CD4-positive, alpha-beta memory T cell (primary cell): ENCODE measurements at regions not wholly inside any gene's neighbourhood (a gene's known extent, or its start where the extent isn't known, plus 50 kb on each side); places are given as distances from the start of the nearest gene placed in this dataset.

Source experiments
- CTCF ChIA-PET: fragments of 350-600 bp; sonication (Branson Sonifier 250); formaldehyde crosslinking; loops from one replicate; lab custom pipeline; 2021; ENCODE audit warnings: inconsistent platforms; ENCODE audit not compliant: partially characterized antibody; lab: Charles Lee
- POLR2A ChIA-PET: fragments of 350-600 bp; sonication (Branson Sonifier 250); formaldehyde crosslinking; loops from one replicate; lab custom pipeline; 2021; ENCODE audit not compliant: partially characterized antibody; lab: Charles Lee
- DNase-seq, 5 donors: peaks; one replicate each; pipeline versions ENCODE4 v3.0.0 to v3.0.0-alpha.2; 2020 to 2022; ENCODE audit warnings: mixed read lengths in 1 of 5
- H3K27ac ChIP-seq: one replicate; pipeline ENCODE4 v1.7.0; 2013; ENCODE audit warnings: low read depth, low read length
- H3K27me3 ChIP-seq: 2 replicates; pipeline ENCODE4 v1.7.0; 2013; ENCODE audit warnings: mild to moderate bottlenecking, low read length, moderate library complexity; ENCODE audit not compliant: insufficient read depth
- H3K36me3 ChIP-seq: 2 replicates; pipeline ENCODE4 v1.7.0; 2013; ENCODE audit warnings: mild to moderate bottlenecking, low read length, moderate library complexity; ENCODE audit not compliant: insufficient read depth
- H3K4me1 ChIP-seq: 2 replicates; pipeline ENCODE4 v1.7.0; 2013; ENCODE audit warnings: mild to moderate bottlenecking, low read length, moderate library complexity; ENCODE audit not compliant: insufficient read depth
- H3K4me3 ChIP-seq, 2 donors: one replicate each; pipeline ENCODE4 v1.7.0; 2013; ENCODE audit warnings: low read length in 2 of 2, mild to moderate bottlenecking in 1 of 2
- H3K9me3 ChIP-seq, 2 donors: one replicate each; pipeline ENCODE4 v1.7.0; 2013; ENCODE audit warnings: low read length in 2 of 2, control low read depth in 1 of 2; ENCODE audit not compliant: control insufficient read depth in 1 of 2
- H3K27ac Mint-ChIP-seq, 7 donors: one replicate each; pipeline ENCODE4 v1.8.0; 2020 to 2021; ENCODE audit warnings: mixed read lengths in 7 of 7, mild to moderate bottlenecking in 6 of 7, inconsistent platforms in 3 of 7, moderate library complexity in 3 of 7
- H3K27me3 Mint-ChIP-seq, 2 donors: one replicate each; pipeline ENCODE4 v1.8.0; 2020 to 2021; ENCODE audit warnings: mixed read lengths in 2 of 2
- H3K36me3 Mint-ChIP-seq, 2 donors: one replicate each; pipeline ENCODE4 v1.8.0; 2020 to 2021; ENCODE audit warnings: mixed read lengths in 2 of 2, inconsistent platforms in 1 of 2, mild to moderate bottlenecking in 1 of 2
- H3K4me1 Mint-ChIP-seq, 4 donors: one replicate each; pipeline ENCODE4 v1.8.0; 2020 to 2021; ENCODE audit warnings: mixed read lengths in 4 of 4, mild to moderate bottlenecking in 1 of 4
- H3K4me3 Mint-ChIP-seq, 8 donors: one replicate each; pipeline ENCODE4 v1.8.0; 2020 to 2021; ENCODE audit warnings: mixed read lengths in 8 of 8, mild to moderate bottlenecking in 7 of 8, moderate library complexity in 6 of 8, inconsistent platforms in 3 of 8
- H3K9me3 Mint-ChIP-seq, 8 donors: one replicate each; pipeline ENCODE4 v1.8.0; 2020 to 2021; ENCODE audit warnings: mixed read lengths in 8 of 8, mild to moderate bottlenecking in 5 of 8, inconsistent platforms in 3 of 8, moderate library complexity in 1 of 8
- intact Hi-C: fragments of 100-400 bp; cut with micrococcal nuclease; formaldehyde crosslinking; loops from one replicate; pipeline ENCODE4 v1.15.1; 2023

DNA sequence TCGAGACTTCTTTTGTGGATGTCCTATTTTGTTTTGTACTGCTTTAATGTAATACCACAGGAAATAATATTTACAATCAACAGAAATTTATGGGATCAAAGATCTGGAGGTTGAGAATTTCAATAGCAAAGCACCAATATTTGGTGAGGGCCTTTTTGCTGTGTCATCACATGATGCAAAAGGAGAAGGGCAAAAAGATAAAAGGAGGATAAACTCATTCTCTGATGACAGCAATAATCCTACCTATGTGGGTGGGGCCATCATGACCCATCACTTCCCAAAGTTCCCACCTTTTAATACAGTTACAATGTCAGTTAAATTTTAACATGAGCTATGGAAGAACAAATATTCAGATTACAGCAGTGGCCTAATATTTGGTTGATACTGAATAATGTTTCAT, 832.9 kb downstream of the OTOL1 start:
- no peaks in the 10 kb centered on the region for H3K36me3 ChIP-seq
- intact Hi-C loops, result no loop called here
- no peak overlapping the region for H3K27ac ChIP-seq
- no peaks in the 10 kb centered on the region for H3K36me3 Mint-ChIP-seq
- no peaks in the 10 kb centered on the region for H3K9me3 ChIP-seq
- H3K4me1 Mint-ChIP-seq, result no peaks in the 10 kb centered on the region
- H3K27me3 Mint-ChIP-seq, result no peaks in the 10 kb centered on the region
- POLR2A ChIA-PET, result no interaction called here
- no peaks in the 10 kb centered on the region for H3K27me3 ChIP-seq
- no peak overlapping the region for H3K27ac Mint-ChIP-seq
- H3K4me3 Mint-ChIP-seq, result no peak overlapping the region
- H3K4me3 ChIP-seq, result no peak overlapping the region
- DNase-seq, result no peak
- H3K4me1 ChIP-seq, result no peaks in the 10 kb centered on the region
- H3K9me3 Mint-ChIP-seq, result peaks cover 0 to 10% (median 6%) of the 10 kb centered on the region in 8 donors
- CTCF ChIA-PET, result no interaction called here

DNA sequence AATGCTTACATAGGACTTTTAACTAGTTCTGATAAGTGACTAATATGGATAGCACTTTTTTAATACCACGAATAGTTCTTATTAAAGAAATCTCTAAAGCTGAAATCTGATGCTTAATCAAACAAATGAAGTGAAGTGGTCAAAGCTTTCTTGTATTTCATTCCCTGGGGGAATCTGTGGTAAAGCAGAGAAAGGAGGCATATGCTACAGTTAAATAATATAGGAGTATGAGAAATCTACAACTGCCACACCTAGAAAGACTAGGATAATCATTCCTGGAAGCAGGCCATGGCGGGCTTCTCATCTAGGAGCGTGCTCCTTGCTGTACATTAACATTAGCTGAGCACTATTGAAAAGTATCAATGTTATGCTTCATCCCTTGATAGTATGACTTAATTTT, 835.7 kb downstream of the OTOL1 start:
- no peaks in the 10 kb centered on the region for H3K4me1 ChIP-seq
- no peak overlapping the region for H3K27ac ChIP-seq
- intact Hi-C loops, result no loop called here
- H3K9me3 ChIP-seq, result no peaks in the 10 kb centered on the region
- no peak overlapping the region for H3K4me3 ChIP-seq
- no peak for DNase-seq
- no peaks in the 10 kb centered on the region for H3K27me3 Mint-ChIP-seq
- H3K36me3 ChIP-seq, result no peaks in the 10 kb centered on the region
- H3K36me3 Mint-ChIP-seq, result no peaks in the 10 kb centered on the region
- no peak overlapping the region for H3K4me3 Mint-ChIP-seq
- peaks cover 2 to 17% (median 5%) of the 10 kb centered on the region in 8 donors for H3K9me3 Mint-ChIP-seq
- H3K4me1 Mint-ChIP-seq, result no peaks in the 10 kb centered on the region
- no peaks in the 10 kb centered on the region for H3K27me3 ChIP-seq
- CTCF ChIA-PET, result no interaction called here
- H3K27ac Mint-ChIP-seq, result no peak overlapping the region
- POLR2A ChIA-PET, result no interaction called here

DNA sequence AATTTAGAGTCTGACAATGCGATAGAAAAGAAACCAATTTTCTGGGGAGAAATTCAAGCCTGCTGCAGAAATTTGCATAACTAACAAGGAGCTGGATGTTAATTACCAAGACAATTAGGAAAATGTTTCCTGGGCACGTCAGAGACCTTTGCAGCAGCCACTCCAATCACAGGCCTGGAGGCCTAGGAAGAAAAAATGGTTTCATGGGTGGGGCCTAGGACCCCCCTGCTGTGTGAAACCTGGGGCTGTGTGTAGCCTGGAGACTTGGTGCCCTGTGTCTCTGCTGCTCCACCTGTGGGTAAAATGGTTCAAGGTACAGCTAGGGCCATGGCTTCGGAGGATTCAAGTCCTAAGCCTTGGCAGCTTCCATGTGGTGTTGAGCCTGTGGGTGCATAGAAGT, 837.9 kb downstream of the OTOL1 start:
- no peak overlapping the region for H3K4me3 Mint-ChIP-seq
- Histone ChIP-seq H3K4me1 (no peaks in the 10 kb centered on the region), H3K27me3 (no peaks in the 10 kb centered on the region), H3K27ac (no peak overlapping the region), H3K9me3 (no peaks in the 10 kb centered on the region), H3K4me3 (no peak overlapping the region), H3K36me3 (no peaks in the 10 kb centered on the region)
- H3K4me1 Mint-ChIP-seq, result no peaks in the 10 kb centered on the region
- intact Hi-C loops, result no loop called here
- DNase-seq, result no peak
- H3K27ac Mint-ChIP-seq, result no peak overlapping the region
- peaks cover 3 to 15% (median 4%) of the 10 kb centered on the region in 8 donors for H3K9me3 Mint-ChIP-seq
- POLR2A ChIA-PET, result no interaction called here
- H3K36me3 Mint-ChIP-seq, result no peaks in the 10 kb centered on the region
- CTCF ChIA-PET, result no interaction called here
- H3K27me3 Mint-ChIP-seq, result no peaks in the 10 kb centered on the region

DNA sequence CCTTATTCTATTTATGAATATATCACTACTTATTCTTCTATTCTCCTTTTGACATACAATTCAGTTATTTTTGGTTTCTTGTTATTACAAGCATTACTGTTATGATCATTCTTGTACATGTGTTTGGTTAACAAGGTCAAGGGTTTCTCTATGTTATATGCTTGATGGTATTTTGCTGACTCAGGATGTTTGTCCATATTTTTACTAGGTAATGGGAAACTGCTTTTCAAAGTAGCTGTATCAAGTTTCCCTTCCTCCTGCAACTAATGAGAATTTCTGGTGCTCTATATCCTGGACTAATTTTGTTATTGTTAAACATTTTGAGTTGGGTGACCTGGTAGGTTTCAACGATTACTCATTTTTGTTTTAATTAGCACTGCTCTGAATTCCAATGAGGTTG, 841.0 kb downstream of the OTOL1 start:
- no peak overlapping the region for H3K4me3 Mint-ChIP-seq
- no peak overlapping the region for H3K4me3 ChIP-seq

DNA sequence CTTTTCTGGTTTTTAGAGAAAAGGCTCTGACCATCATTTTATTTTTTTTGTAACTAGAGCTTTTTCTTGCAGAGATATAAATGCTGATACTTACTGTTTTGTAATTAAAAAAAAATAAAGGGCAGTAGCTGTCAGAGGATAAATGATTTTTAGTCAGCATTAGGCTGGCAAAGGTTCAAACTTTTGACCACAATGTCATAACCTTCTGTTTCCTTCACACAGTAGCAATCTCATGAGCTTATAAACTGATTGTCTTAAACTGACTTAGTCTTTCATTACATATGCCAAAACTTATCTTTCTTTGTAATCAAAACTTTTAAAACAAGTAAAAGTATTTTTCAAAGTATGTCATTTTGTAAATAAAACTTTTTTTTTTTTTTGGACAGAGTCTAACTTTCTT, 841.9 kb downstream of the OTOL1 start:
- Histone ChIP-seq H3K27ac (no peak overlapping the region), H3K4me1 (no peaks in the 10 kb centered on the region), H3K4me3 (no peak overlapping the region), H3K27me3 (no peaks in the 10 kb centered on the region), H3K36me3 (no peaks in the 10 kb centered on the region), H3K9me3 (no peaks in the 10 kb centered on the region)
- H3K36me3 Mint-ChIP-seq, result no peaks in the 10 kb centered on the region
- no peaks in the 10 kb centered on the region for H3K4me1 Mint-ChIP-seq
- ChIA-PET POLR2A (no interaction called here), CTCF (no interaction called here)
- no peak overlapping the region for H3K4me3 Mint-ChIP-seq
- H3K9me3 Mint-ChIP-seq, result peaks cover 0 to 17% (median 6%) of the 10 kb centered on the region in 8 donors
- H3K27ac Mint-ChIP-seq, result no peak overlapping the region
- DNase-seq, result no peak
- intact Hi-C loops, result no loop called here
- no peaks in the 10 kb centered on the region for H3K27me3 Mint-ChIP-seq

More for the DNA sequence above, 841.0 kb downstream of the OTOL1 start:
- Histone ChIP-seq H3K4me1 (no peaks in the 10 kb centered on the region), H3K9me3 (no peaks in the 10 kb centered on the region), H3K36me3 (no peaks in the 10 kb centered on the region), H3K27me3 (no peaks in the 10 kb centered on the region), H3K27ac (no peak overlapping the region)
- POLR2A ChIA-PET, result no interaction called here
- DNase-seq, result no peak
- Mint-ChIP-seq H3K9me3 (peaks cover 0 to 20% (median 7%) of the 10 kb centered on the region in 8 donors), H3K27ac (no peak overlapping the region), H3K4me1 (no peaks in the 10 kb centered on the region), H3K27me3 (no peaks in the 10 kb centered on the region), H3K36me3 (no peaks in the 10 kb centered on the region)
- CTCF ChIA-PET, result no interaction called here
- intact Hi-C loops, result no loop called here

DNA sequence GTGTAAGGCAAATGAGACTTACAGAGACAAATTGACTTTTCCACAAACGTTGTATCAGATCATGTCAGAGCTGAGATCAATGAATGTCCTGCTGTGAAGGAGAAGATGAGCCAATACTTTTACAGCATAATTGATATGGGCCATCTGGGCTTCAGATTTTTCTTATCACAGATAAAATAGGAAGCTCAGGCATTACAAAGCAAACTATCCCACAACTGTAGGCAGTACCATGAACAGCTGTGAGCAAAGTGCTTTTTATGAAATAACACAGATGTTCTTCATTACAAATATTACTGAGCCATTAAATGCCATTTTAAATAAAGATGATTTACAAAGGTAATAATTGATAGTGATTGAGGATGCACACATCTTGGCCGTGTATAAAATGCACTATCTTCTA, 852.3 kb downstream of the OTOL1 start:
- no peaks in the 10 kb centered on the region for H3K27me3 ChIP-seq
- no peak overlapping the region for H3K4me3 ChIP-seq
- H3K36me3 Mint-ChIP-seq, result no peaks in the 10 kb centered on the region
- no peaks in the 10 kb centered on the region for H3K9me3 ChIP-seq
- H3K27ac ChIP-seq, result no peak overlapping the region
- H3K27me3 Mint-ChIP-seq, result no peaks in the 10 kb centered on the region
- peaks cover 2 to 9% (median 4%) of the 10 kb centered on the region in 8 donors for H3K9me3 Mint-ChIP-seq
- no peak for DNase-seq
- CTCF ChIA-PET, result no interaction called here
- no peak overlapping the region for H3K4me3 Mint-ChIP-seq
- no peaks in the 10 kb centered on the region for H3K4me1 Mint-ChIP-seq
- POLR2A ChIA-PET, result no interaction called here
- H3K4me1 ChIP-seq, result no peaks in the 10 kb centered on the region
- no peak overlapping the region for H3K27ac Mint-ChIP-seq
- intact Hi-C loops, result no loop called here
- no peaks in the 10 kb centered on the region for H3K36me3 ChIP-seq

DNA sequence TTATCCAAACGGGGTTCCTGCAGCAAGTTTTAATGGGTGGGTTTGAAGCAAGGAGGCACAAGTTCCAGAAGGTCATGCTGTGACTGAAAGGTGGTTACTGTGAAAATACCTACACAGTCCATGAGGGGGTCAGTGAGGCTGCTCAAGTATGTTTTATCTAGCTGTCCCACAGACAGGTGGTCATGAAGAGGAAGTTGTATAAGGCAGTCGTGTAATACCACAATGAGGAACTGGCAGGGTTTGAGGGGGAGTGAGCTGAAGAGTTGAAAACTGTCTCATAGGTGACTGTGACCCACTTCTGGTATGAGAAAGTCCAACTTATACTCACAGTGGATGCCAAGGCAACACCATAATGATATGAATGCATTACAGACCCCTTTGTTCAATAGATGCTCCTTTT, 856.8 kb downstream of the OTOL1 start:
- intact Hi-C loops, result no loop called here
- ChIA-PET CTCF (no interaction called here), POLR2A (no interaction called here)
- Mint-ChIP-seq H3K36me3 (no peaks in the 10 kb centered on the region), H3K27me3 (no peaks in the 10 kb centered on the region), H3K9me3 (peaks cover 0 to 13% (median 4%) of the 10 kb centered on the region in 8 donors), H3K4me1 (no peaks in the 10 kb centered on the region), H3K27ac (no peak overlapping the region), H3K4me3 (no peak overlapping the region)
- Histone ChIP-seq H3K27ac (no peak overlapping the region), H3K27me3 (no peaks in the 10 kb centered on the region), H3K9me3 (no peaks in the 10 kb centered on the region), H3K36me3 (no peaks in the 10 kb centered on the region), H3K4me1 (no peaks in the 10 kb centered on the region), H3K4me3 (no peak overlapping the region)
- no peak for DNase-seq

DNA sequence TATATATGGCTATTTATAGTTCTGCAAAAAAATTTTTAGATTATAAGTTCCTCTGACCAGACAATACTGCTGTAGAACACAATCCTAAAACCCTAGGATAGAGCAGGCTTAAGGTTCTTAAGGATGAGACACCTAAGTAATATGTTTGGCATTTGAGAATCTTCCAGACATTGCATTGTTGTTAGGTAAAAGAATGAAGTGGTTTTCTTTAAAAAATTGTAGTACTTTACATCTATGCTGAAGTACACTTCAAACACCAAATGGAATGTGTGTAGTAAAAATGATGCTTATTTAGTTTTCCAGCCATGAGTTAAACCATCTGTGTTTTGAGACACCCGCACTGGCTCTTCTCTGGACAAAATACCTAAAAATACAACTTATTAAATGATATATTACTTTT, 857.7 kb downstream of the OTOL1 start:
- H3K4me3 ChIP-seq, result no peak overlapping the region
- CTCF ChIA-PET, result no interaction called here
- no peaks in the 10 kb centered on the region for H3K27me3 ChIP-seq
- Mint-ChIP-seq H3K36me3 (no peaks in the 10 kb centered on the region), H3K9me3 (peaks cover 2 to 13% (median 4%) of the 10 kb centered on the region in 8 donors), H3K4me1 (no peaks in the 10 kb centered on the region), H3K4me3 (no peak overlapping the region), H3K27ac (no peak overlapping the region), H3K27me3 (no peaks in the 10 kb centered on the region)
- DNase-seq, result no peak
- H3K9me3 ChIP-seq, result no peaks in the 10 kb centered on the region
- POLR2A ChIA-PET, result no interaction called here
- H3K27ac ChIP-seq, result no peak overlapping the region
- no peaks in the 10 kb centered on the region for H3K4me1 ChIP-seq
- intact Hi-C loops, result no loop called here
- H3K36me3 ChIP-seq, result no peaks in the 10 kb centered on the region
